Stimulated activated CD4-positive, alpha-beta T cell treated with anti-CD3 and anti-CD28 coated beads, Interleukin-15, amount 100 ng/mL, for 1 hour (primary cell): ENCODE measurements at regions not wholly inside any gene's neighbourhood (a gene's known extent, or its start where the extent isn't known, plus 50 kb on each side); places are given as distances from the start of the nearest gene placed in this dataset.

Source experiments
- DNase-seq, 2 donors: peaks; one replicate each; pipeline ENCODE4 v3.0.0-alpha.2; 2020; ENCODE audit warnings: low read depth in 1 of 2, low spot score in 1 of 2

GRCh38 chr6:95071464-95071863, 505.9 kb upstream of the MANEA start:
- no peak for DNase-seq

DNA sequence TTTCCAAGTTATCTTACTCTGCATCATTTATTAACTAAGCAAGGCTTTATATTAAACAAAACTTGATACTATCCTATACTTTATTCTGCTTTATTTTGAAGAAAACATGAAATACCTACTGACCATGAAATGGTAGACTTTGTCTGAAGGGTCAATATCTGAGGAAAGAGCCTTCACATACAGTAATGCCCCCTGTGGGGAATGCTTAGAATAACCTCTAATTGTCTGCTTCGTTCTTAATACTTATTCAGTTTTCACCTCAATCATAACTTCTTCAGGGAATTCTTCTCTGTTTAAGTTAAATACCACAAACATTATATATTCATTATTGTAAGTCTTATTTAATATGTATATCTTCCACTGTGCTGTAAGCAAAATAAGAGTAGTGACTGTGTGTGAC, 498.9 kb upstream of the MANEA start:
- no peak for DNase-seq

DNA sequence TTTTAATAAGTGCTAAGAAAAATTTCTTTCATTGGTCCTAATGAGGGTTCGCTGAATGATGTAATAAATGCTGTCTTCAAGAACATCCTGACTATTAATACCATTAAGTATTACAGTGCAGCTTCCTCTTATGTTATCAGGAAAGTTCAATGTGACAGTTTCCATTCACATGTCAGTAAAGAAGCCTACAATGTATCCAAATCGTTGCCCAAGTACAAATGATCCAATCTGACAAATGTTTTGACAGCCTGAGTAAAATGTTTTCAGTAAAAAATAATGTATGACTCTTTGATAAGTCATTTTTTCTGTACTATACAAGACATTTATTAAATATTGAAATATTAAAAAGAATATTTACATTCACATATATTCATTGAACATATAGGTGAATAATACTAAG, 496.1 kb upstream of the MANEA start:
- DNase-seq: no peak

- DNase-seq: no peak
Measured at GRCh38 chr6:95081949-95082348, 495.4 kb upstream of the MANEA start.

DNA sequence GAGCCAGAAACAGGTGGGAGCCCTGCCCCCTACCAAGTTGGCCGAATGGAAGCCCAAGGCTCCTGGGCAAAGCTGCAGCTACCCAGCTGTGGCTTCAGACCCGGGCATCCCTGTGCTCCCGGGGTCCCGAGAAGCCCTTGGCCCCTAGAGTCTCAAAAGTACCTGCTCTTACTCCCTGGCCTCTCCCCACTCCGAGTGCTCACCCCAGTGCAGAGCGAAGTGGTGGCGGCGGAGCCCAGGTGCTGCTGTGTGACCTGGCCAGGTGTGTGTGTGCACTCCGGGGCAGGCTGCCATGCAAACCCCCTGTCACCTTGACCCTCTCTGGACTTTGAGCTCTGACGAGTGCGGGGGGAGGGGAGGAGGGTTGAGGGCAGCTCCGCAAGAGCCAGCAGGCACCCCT, 493.8 kb upstream of the MANEA start:
- DNase-seq: no peak

DNA sequence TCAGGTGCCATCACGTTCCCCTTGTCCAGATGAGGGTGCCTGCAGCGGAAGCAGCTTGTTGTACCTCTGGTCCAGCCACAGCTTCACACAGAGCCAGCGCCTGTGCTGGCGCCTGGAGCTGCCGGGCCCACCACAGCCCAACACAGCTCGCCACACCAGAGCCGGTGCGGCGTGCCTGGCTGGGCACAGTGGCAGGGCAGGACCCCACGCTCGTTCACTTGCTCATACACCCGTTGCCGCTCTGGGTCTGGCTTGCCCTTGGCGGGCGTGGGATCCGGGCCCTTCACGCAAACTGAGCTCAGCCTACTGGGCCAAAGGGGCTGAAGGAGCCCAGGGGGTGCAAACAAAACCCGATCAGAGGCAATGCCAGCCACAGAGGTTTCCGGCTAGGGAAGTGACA, 492.5 kb upstream of the MANEA start:
- no peak for DNase-seq

DNA sequence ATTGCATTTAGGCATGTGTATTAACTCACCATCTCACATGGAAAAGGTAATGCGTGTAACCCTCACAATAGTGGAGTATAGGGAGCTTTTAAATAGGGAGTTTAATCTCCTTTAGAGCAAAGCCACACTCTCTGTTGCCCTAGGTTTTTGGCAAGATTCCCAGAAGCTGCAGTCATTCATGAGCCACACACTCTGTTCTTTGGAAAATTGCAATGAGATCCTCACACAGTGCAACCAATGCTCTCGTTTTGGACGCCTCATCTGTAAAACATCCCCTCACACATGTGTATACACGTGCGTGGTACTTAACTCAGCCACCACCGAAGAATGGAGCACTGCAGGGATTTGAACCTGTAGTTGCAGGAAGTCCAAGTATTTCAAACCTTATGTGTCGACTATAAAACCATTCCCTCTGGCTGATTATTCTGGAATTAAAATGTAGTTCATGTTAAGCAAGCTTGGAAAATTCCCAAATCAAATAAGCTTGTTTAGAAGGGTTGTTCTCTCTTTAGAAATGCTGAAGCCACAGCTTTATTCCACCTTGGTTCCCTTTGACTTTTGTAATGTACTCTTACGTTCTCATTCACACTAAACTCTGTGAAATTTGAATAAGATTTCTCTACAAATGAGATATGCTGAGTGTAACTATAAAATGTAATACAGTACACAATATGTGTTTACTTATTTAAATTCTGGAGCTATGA, 489.8 kb upstream of the MANEA start:
- DNase-seq: no peak

DNA sequence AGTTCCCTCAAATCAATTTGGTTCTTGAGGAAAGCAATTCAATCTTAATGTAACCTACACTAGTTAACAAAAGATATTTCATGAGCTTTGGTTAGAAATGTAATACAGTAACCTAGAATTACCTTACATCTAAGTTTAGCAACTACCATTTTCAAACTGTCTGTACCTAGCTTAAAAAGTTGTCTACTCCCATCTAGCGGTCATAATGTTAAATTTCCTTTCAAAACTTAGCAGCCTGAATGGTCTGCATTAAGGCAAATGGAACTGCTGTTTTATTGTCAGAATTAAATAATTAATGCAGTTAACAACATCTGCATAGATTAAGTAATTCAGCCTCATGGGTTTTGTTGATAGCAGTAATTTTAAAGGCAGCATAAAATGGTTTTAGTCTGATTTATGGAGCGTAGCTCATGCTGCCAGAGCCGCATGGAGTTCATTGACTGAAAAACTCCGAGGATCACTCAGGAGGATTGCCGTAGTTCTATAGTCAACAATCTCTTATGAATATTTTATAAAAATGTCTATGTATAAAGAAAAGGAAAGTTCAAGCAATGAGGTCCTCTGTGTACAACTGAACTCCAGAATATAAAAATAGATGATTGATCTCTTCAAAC, 485.4 kb upstream of the MANEA start:
- DNase-seq: no peak

GRCh38 chr6:95093154-95093553, 484.2 kb upstream of the MANEA start:
- DNase-seq: no peak

- DNase-seq: no peak
Measured at GRCh38 chr6:95094751-95095663, 482.3 kb upstream of the MANEA start.

DNA sequence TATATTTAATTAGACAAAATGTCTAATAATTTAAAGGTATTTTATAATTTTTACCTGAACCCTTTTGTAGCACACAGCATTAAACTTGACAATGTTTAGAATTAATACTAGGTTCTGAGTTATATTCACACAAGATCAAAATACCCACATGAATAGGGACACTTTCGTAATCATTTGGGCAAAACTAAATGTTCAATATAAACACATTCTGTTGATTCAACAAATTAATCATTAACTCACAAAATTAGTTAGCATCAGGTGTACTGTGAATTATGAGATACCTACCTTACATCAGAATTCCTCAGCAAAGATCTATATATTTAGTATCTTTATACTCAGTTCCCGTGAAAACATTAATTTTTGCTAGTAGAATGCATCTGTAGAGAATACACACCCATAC, 481.5 kb upstream of the MANEA start:
- DNase-seq: no peak

GRCh38 chr6:95099410-95099809, 477.9 kb upstream of the MANEA start:
- no peak for DNase-seq

- DNase-seq: no peak
Measured at GRCh38 chr6:95109212-95109611, 468.1 kb upstream of the MANEA start.

- no peak for DNase-seq
Measured at GRCh38 chr6:95110767-95111166, 466.6 kb upstream of the MANEA start.

- no peak for DNase-seq
Measured at GRCh38 chr6:95117236-95117635, 460.1 kb upstream of the MANEA start.

- no peak for DNase-seq
Measured at GRCh38 chr6:95119927-95120326, 457.4 kb upstream of the MANEA start.

DNA sequence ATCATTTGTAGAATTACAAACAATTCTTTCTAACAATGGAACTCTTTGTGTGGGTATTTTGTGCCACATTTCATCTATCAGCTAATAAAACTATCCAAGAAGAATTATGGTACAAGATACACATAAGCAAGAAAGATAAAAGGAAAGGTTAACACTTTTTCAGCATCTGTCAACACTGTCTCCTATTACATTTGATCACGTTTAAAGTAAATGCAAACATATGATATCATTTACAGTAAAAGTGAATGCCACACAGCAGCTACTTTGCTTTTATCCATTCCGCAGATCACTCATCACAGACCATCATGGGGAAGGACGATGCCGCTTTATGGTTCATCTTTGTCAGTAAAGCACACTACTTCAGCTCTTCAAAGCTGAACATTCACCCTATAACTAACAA, 456.4 kb upstream of the MANEA start:
- no peak for DNase-seq

DNA sequence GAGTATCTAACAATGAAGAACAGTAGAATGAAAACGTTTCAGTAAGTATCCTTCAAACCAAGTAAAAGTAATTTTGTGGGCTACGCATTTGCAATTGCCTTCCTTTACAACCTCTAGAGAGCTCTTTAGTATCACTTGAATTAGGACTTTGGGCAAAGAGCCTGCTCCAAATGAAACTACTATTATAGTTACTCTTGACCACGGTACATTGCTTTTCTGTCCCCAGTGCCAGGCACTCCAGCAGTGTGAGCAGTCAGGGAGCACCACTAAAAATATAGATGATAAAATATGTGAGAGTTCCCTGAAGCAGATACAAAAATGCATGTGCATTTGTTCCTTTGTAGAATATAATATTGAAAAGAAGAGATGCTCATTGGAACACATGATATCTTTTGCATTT, 450.1 kb upstream of the MANEA start:
- no peak for DNase-seq

DNA sequence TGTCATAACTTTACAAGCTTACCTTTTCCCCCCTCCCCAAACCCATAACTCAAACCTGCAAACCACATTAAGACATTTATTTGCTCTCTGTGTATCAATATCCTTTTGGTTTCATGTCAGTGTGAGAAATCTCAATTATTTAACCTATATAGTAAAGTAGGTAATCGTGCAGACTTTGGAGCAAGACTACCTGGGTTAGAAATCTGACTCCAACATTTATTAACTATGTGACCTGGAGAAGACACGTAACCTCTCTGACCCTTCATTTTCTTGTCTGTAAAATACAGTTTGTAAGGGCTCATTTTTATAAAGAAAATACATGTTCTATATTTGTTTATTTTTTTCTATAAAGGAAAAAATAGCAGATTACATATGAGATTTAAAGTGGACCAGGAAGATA, 448.9 kb upstream of the MANEA start:
- no peak for DNase-seq

GRCh38 chr6:95128947-95129346, 448.4 kb upstream of the MANEA start:
- no peak for DNase-seq

- DNase-seq: no peak
Measured at GRCh38 chr6:95133578-95133977, 443.8 kb upstream of the MANEA start.

- no peak for DNase-seq
Measured at GRCh38 chr6:95135182-95135581, 442.2 kb upstream of the MANEA start.
